Mammary epithelial cell (primary cell): ENCODE measurements at regions not wholly inside any gene's neighbourhood (a gene's known extent, or its start where the extent isn't known, plus 50 kb on each side); places are given as distances from the start of the nearest gene placed in this dataset.

ENCODE experiments used
- EZH2 ChIP-seq: IDR thresholded peaks from 2 replicates; pipeline ENCODE4 v1.6.1; 2012; ENCODE audit warnings: low read length, inconsistent platforms, borderline replicate concordance
- TF ChIP-seq, protein P1 (sequence below), 2 donors: IDR thresholded peaks in 1 of 2; conservative IDR thresholded peaks in 1 of 2; 2 replicates each; pipeline ENCODE4 v1.5.1; 2011 to 2012; ENCODE audit warnings: inconsistent platforms in 2 of 2, low read length in 2 of 2, mild to moderate bottlenecking in 2 of 2, control low read depth in 1 of 2, low read depth in 1 of 2; ENCODE audit not compliant: insufficient read depth in 1 of 2; ENCODE audit errors: extremely low read depth in 1 of 2

DNA sequence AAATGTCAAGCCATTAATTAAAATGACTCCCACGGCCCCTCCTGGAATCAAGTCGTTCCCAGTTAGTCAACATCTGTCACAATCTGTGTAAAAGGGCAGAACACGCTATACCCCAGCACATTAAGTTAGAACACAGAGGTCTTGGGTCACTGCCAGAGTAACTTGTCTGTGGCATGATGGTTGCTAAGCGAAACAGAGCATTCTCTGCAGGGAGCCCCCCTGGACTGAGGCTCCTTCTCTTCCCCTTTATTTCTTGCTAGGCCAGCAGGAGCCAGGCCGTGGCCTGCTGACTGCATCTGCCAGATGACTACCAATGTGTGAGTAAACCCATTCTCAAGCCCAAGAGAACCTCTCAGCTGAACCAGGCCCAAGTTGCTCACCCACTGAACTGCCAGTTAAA, 51.9 kb upstream of the ZBED3 start:
- TF ChIP-seq, protein P1, sequence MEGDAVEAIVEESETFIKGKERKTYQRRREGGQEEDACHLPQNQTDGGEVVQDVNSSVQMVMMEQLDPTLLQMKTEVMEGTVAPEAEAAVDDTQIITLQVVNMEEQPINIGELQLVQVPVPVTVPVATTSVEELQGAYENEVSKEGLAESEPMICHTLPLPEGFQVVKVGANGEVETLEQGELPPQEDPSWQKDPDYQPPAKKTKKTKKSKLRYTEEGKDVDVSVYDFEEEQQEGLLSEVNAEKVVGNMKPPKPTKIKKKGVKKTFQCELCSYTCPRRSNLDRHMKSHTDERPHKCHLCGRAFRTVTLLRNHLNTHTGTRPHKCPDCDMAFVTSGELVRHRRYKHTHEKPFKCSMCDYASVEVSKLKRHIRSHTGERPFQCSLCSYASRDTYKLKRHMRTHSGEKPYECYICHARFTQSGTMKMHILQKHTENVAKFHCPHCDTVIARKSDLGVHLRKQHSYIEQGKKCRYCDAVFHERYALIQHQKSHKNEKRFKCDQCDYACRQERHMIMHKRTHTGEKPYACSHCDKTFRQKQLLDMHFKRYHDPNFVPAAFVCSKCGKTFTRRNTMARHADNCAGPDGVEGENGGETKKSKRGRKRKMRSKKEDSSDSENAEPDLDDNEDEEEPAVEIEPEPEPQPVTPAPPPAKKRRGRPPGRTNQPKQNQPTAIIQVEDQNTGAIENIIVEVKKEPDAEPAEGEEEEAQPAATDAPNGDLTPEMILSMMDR (conservative IDR thresholded peaks at IDR 0.05 in 1 of 2, IDR thresholded peaks at IDR 0.05 in 1 of 2; ENCODE audit: extremely low read depth in 1 of 2, insufficient read depth in 1 of 2, low read depth in 1 of 2, low read length in 2 of 2) = no peak
- no peak for TF ChIP-seq EZH2
